ENCODE measurements at regions not wholly inside any gene's neighbourhood (a gene's known extent, or its start where the extent isn't known, plus 50 kb on each side); places are given as distances from the start of the nearest gene placed in this dataset.

GRCh38 chrX:13151828-13152517 lies 107.6 kb upstream of the FAM9C start:
- POLR2A ChIA-PET, result interaction anchor here (0.5 kb wide), 1 partner anchor 75 kb away, joined by 4 read pairs; no protein-coding TSS in a partner anchor
- Histone ChIP-seq H3K36me3 (ENCODE audit: control insufficient read depth in 2 of 2, insufficient read depth in 1 of 2, low read length in 2 of 2) (no peaks in the 10 kb centered on the region), H3K4me1 (ENCODE audit: control insufficient read depth, insufficient read depth, low read length) (no peaks in the 10 kb centered on the region), H3K4me3 (ENCODE audit: low read depth, low read length) (no peak overlapping the region), H3K27ac (ENCODE audit: extremely low read depth, low read depth, low read length) (no peak overlapping the region), H3K9me3 (ENCODE audit: control insufficient read depth, insufficient read depth, low read depth, low read length) (no peaks in the 10 kb centered on the region; the same call in 1 of the 2 replicates)
- TF ChIP-seq TRIM28 (IDR thresholded peaks at IDR 0.05; ENCODE audit: borderline replicate concordance, low read length), result 0 out of 2 replicates have a peak, but pooled peaks have one; percentile 24
- no peak for TF ChIP-seq ZFHX2 (tag by site-specific recombination; conservative IDR thresholded peaks at IDR 0.05)
- TF ChIP-seq, protein P1, sequence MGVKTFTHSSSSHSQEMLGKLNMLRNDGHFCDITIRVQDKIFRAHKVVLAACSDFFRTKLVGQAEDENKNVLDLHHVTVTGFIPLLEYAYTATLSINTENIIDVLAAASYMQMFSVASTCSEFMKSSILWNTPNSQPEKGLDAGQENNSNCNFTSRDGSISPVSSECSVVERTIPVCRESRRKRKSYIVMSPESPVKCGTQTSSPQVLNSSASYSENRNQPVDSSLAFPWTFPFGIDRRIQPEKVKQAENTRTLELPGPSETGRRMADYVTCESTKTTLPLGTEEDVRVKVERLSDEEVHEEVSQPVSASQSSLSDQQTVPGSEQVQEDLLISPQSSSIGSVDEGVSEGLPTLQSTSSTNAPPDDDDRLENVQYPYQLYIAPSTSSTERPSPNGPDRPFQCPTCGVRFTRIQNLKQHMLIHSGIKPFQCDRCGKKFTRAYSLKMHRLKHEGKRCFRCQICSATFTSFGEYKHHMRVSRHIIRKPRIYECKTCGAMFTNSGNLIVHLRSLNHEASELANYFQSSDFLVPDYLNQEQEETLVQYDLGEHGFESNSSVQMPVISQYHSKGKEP (tag by site-specific recombination; IDR thresholded peaks at IDR 0.05), result no peak
- CTCF ChIA-PET, result interaction anchor here (0.6 to 1.5 kb wide), 2 partner anchors 158 to 201 kb away, joined by 3 read pairs; no protein-coding TSS in a partner anchor

- CTCF ChIA-PET, result interaction anchor here (0.6 to 1.3 kb wide), 3 partner anchors 39 to 431 kb away, joined by 3 to 6 read pairs (median 4); no protein-coding TSS in a partner anchor
- POLR2A ChIA-PET, result no interaction called here
- no peak overlapping the region for H3K27ac ChIP-seq (ENCODE audit: extremely low read depth, low read depth, low read length)
- H3K9me3 ChIP-seq (ENCODE audit: control insufficient read depth, insufficient read depth, low read depth, low read length), result peaks cover 2% of the 10 kb centered on the region
- TF ChIP-seq, protein P2, sequence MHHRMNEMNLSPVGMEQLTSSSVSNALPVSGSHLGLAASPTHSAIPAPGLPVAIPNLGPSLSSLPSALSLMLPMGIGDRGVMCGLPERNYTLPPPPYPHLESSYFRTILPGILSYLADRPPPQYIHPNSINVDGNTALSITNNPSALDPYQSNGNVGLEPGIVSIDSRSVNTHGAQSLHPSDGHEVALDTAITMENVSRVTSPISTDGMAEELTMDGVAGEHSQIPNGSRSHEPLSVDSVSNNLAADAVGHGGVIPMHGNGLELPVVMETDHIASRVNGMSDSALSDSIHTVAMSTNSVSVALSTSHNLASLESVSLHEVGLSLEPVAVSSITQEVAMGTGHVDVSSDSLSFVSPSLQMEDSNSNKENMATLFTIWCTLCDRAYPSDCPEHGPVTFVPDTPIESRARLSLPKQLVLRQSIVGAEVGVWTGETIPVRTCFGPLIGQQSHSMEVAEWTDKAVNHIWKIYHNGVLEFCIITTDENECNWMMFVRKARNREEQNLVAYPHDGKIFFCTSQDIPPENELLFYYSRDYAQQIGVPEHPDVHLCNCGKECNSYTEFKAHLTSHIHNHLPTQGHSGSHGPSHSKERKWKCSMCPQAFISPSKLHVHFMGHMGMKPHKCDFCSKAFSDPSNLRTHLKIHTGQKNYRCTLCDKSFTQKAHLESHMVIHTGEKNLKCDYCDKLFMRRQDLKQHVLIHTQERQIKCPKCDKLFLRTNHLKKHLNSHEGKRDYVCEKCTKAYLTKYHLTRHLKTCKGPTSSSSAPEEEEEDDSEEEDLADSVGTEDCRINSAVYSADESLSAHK (tag by site-specific recombination; IDR thresholded peaks at IDR 0.05), result no peak
- no peak for TF ChIP-seq ELK4 (IDR thresholded peaks at IDR 0.05; ENCODE audit: borderline replicate concordance, low read depth, low read length)
- TF ChIP-seq, protein P3, sequence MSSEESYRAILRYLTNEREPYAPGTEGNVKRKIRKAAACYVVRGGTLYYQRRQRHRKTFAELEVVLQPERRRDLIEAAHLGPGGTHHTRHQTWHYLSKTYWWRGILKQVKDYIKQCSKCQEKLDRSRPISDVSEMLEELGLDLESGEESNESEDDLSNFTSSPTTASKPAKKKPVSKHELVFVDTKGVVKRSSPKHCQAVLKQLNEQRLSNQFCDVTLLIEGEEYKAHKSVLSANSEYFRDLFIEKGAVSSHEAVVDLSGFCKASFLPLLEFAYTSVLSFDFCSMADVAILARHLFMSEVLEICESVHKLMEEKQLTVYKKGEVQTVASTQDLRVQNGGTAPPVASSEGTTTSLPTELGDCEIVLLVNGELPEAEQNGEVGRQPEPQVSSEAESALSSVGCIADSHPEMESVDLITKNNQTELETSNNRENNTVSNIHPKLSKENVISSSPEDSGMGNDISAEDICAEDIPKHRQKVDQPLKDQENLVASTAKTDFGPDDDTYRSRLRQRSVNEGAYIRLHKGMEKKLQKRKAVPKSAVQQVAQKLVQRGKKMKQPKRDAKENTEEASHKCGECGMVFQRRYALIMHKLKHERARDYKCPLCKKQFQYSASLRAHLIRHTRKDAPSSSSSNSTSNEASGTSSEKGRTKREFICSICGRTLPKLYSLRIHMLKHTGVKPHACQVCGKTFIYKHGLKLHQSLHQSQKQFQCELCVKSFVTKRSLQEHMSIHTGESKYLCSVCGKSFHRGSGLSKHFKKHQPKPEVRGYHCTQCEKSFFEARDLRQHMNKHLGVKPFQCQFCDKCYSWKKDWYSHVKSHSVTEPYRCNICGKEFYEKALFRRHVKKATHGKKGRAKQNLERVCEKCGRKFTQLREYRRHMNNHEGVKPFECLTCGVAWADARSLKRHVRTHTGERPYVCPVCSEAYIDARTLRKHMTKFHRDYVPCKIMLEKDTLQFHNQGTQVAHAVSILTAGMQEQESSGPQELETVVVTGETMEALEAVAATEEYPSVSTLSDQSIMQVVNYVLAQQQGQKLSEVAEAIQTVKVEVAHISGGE (tag by site-specific recombination; conservative IDR thresholded peaks at IDR 0.05; ENCODE audit: low read depth), result no peak
- TF ChIP-seq ZNF555 (tag by site-specific recombination; conservative IDR thresholded peaks at IDR 0.05), result no peak
- no peak for TF ChIP-seq ZNF626 (tag by site-specific recombination; IDR thresholded peaks at IDR 0.05)
- TF ChIP-seq ZNF585B (tag by site-specific recombination; IDR thresholded peaks at IDR 0.05), result no peak
- H3K4me3 ChIP-seq (ENCODE audit: low read depth, low read length), result no peak overlapping the region
- no peaks in the 10 kb centered on the region for H3K4me1 ChIP-seq (ENCODE audit: control insufficient read depth, insufficient read depth, low read length)
- no peaks in the 10 kb centered on the region for H3K36me3 ChIP-seq (ENCODE audit: control insufficient read depth in 2 of 2, insufficient read depth in 1 of 2, low read length in 2 of 2)
Measured at GRCh38 chrX:13149702-13150350, 105.4 kb upstream of the FAM9C start.

DNA sequence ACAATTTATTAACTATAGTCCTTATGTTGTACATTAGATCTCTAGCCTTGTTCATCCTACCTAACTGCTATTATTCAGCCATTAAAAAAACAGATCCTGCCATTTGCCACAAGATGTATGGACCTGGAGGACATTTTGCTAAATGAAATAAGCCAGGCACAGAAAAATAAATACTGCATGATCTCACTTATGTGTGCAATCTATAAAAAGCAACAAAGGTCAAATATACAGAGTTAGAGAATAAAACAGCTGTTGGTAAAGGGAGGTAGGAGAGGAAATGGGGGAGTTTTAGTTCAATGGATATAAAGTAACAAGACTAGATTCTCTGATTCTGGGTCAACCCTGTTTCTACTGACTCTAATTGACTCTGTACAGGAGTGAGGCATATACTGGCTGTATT lies 103.3 kb upstream of the FAM9C start:
- ChIA-PET CTCF (interaction anchor here (1.5 kb wide), 1 partner anchor 177 kb away, joined by 3 read pairs; no protein-coding TSS in a partner anchor), POLR2A (no interaction called here)
- TF ChIP-seq ZBTB20 (tag by site-specific recombination; IDR thresholded peaks at IDR 0.05) (no peak), BCL11A (tag by site-specific recombination; IDR thresholded peaks at IDR 0.05; ENCODE audit: low read depth) (no peak), ZNF416 (tag by site-specific recombination; IDR thresholded peaks at IDR 0.05) (no peak), REPIN1 (tag by site-specific recombination; IDR thresholded peaks at IDR 0.05; ENCODE audit: low read depth) (no peak), WT1 (tag by site-specific recombination; IDR thresholded peaks at IDR 0.05) (no peak), ZNF324 (tag by site-specific recombination; IDR thresholded peaks at IDR 0.05) (no peak), IKZF3 (tag by site-specific recombination; IDR thresholded peaks at IDR 0.05) (no peak), ZNF140 (tag by site-specific recombination; IDR thresholded peaks at IDR 0.05) (no peak)
- Histone ChIP-seq H3K36me3 (ENCODE audit: control insufficient read depth in 2 of 2, insufficient read depth in 1 of 2, low read length in 2 of 2) (no peaks in the 10 kb centered on the region), H3K27ac (ENCODE audit: extremely low read depth, low read depth, low read length) (no peak overlapping the region), H3K9me3 (ENCODE audit: control insufficient read depth, insufficient read depth, low read depth, low read length) (peaks cover 2% of the 10 kb centered on the region), H3K4me1 (ENCODE audit: control insufficient read depth, insufficient read depth, low read length) (no peaks in the 10 kb centered on the region), H3K4me3 (ENCODE audit: low read depth, low read length) (no peak overlapping the region)
